ENCODE measurements at regions not wholly inside any gene's neighbourhood (a gene's known extent, or its start where the extent isn't known, plus 50 kb on each side); places are given as distances from the start of the nearest gene placed in this dataset.

DNA sequence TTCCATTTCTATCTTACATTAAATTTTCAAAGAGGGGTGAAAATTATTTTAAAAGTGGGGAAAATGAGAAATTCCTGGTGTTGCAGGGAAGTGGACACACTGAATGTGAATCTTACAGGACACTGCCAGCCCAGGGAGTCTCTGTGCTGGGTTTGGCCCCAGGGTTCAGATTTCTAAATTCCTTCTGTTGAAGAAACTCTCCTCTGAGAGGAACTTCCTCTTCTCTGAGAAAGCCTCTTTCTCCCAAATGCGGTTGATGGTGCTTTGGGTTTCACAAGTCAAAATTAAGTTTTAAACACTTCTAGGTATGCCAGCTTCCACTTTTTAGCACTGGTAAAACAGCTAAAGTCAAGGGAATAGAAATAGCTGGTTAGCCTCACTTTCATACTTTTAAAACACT, 317.9 kb upstream of the ITGA1 start:
- TF ChIP-seq, protein P1, sequence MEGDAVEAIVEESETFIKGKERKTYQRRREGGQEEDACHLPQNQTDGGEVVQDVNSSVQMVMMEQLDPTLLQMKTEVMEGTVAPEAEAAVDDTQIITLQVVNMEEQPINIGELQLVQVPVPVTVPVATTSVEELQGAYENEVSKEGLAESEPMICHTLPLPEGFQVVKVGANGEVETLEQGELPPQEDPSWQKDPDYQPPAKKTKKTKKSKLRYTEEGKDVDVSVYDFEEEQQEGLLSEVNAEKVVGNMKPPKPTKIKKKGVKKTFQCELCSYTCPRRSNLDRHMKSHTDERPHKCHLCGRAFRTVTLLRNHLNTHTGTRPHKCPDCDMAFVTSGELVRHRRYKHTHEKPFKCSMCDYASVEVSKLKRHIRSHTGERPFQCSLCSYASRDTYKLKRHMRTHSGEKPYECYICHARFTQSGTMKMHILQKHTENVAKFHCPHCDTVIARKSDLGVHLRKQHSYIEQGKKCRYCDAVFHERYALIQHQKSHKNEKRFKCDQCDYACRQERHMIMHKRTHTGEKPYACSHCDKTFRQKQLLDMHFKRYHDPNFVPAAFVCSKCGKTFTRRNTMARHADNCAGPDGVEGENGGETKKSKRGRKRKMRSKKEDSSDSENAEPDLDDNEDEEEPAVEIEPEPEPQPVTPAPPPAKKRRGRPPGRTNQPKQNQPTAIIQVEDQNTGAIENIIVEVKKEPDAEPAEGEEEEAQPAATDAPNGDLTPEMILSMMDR (conservative IDR thresholded peaks at IDR 0.05): no peak
- no peak overlapping the region for H3K27ac Mint-ChIP-seq
- no peaks in the 10 kb centered on the region for H3K9me3 Mint-ChIP-seq
- no peaks in the 10 kb centered on the region for H3K4me1 ChIP-seq (ENCODE audit: control insufficient read depth, insufficient read depth, low read length)
- H3K27ac ChIP-seq (ENCODE audit: low read depth, low read length): no peak overlapping the region
- no peaks in the 10 kb centered on the region for H3K36me3 ChIP-seq (ENCODE audit: control insufficient read depth, insufficient read depth, low read length)
- H3K36me3 Mint-ChIP-seq (ENCODE audit: low read depth): no peaks in the 10 kb centered on the region
- no peaks in the 10 kb centered on the region for H3K27me3 Mint-ChIP-seq (ENCODE audit: insufficient read depth)
- no peaks in the 10 kb centered on the region for H3K27me3 ChIP-seq (ENCODE audit: control insufficient read depth, insufficient read depth, low read length, poor library complexity, severe bottlenecking)
- 90% methylated on average over 1 of the region's 1 CpG; no CpG with 5 or more reads in 1 of the 2 experiments for WGBS, 2 experiments (ENCODE audit: insufficient coverage in 1 of 2, insufficient read length in 1 of 2)
- no peaks in the 10 kb centered on the region for H3K9me3 ChIP-seq (ENCODE audit: control insufficient read depth, low read length)
- no peak overlapping the region for H3K4me3 Mint-ChIP-seq
- no peak overlapping the region for H3K9ac ChIP-seq (ENCODE audit: extremely low read depth, low read length, poor library complexity, severe bottlenecking)
- no peaks in the 10 kb centered on the region for H3K4me1 Mint-ChIP-seq
- no peak overlapping the region for H3K4me3 ChIP-seq (ENCODE audit: low read length)
- DNase-seq: no peak

DNA sequence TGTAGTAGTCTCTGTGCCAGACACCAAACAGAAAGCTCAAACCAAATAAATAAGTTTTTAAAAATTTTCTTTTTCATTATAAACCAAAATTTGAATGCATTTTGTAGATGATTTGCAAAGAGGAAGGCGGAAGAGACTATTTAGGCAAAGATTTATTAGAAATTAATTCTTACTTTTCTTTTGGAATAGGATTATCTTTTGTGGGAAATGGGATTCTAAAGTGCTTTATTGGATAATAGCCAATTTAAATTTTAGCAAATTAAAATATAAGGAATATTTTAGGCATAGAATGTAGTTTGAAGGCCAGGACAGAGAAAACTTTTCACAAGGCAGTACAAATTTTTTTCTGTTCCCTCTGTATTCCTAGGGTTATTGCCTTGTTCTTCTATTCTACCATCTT, 311.4 kb upstream of the ITGA1 start:
- TF ChIP-seq, protein P1 (conservative IDR thresholded peaks at IDR 0.05): no peak
- Mint-ChIP-seq H3K4me3 (no peak overlapping the region), H3K9me3 (no peaks in the 10 kb centered on the region), H3K4me1 (no peaks in the 10 kb centered on the region), H3K27me3 (ENCODE audit: insufficient read depth) (no peaks in the 10 kb centered on the region), H3K36me3 (ENCODE audit: low read depth) (no peaks in the 10 kb centered on the region), H3K27ac (no peak overlapping the region)
- Histone ChIP-seq H3K9me3 (ENCODE audit: control insufficient read depth, low read length) (no peaks in the 10 kb centered on the region), H3K4me3 (ENCODE audit: low read length) (no peak overlapping the region), H3K9ac (ENCODE audit: extremely low read depth, low read length, poor library complexity, severe bottlenecking) (no peak overlapping the region), H3K4me1 (ENCODE audit: control insufficient read depth, insufficient read depth, low read length) (no peaks in the 10 kb centered on the region), H3K27me3 (ENCODE audit: control insufficient read depth, insufficient read depth, low read length, poor library complexity, severe bottlenecking) (no peaks in the 10 kb centered on the region), H3K36me3 (ENCODE audit: control insufficient read depth, insufficient read depth, low read length) (no peaks in the 10 kb centered on the region), H3K27ac (ENCODE audit: low read depth, low read length) (no peak overlapping the region)
- no peak for DNase-seq
- 81% methylated on average over 1 of the region's 1 CpG; no CpG with 5 or more reads in 1 of the 2 experiments for WGBS, 2 experiments (ENCODE audit: insufficient coverage in 1 of 2, insufficient read length in 1 of 2)

DNA sequence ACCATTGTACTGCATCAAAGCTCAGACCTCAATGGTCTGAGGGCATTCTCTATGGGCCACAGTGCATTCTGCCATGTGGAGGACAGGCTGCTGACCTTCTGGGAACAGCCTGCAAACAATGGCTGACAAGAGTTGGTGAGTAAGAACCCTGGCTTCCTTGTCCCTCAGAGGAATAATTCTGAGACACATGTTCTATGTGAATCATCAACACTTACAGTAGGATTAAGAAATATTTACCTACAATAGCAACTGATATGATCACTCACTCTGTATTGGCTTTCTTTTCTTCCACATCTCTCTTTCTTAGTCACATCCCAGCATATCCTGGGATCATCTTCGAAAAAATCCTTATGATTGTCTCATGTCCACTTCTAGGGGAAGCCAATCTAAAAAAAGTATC, 306.5 kb upstream of the ITGA1 start:
- Mint-ChIP-seq H3K36me3 (ENCODE audit: low read depth) (no peaks in the 10 kb centered on the region), H3K9me3 (no peaks in the 10 kb centered on the region), H3K4me3 (no peak overlapping the region), H3K27ac (no peak overlapping the region), H3K27me3 (ENCODE audit: insufficient read depth) (no peaks in the 10 kb centered on the region), H3K4me1 (no peaks in the 10 kb centered on the region)
- Histone ChIP-seq H3K4me3 (ENCODE audit: low read length) (no peak overlapping the region), H3K27me3 (ENCODE audit: control insufficient read depth, insufficient read depth, low read length, poor library complexity, severe bottlenecking) (no peaks in the 10 kb centered on the region), H3K9ac (ENCODE audit: extremely low read depth, low read length, poor library complexity, severe bottlenecking) (no peak overlapping the region), H3K9me3 (ENCODE audit: control insufficient read depth, low read length) (no peaks in the 10 kb centered on the region), H3K36me3 (ENCODE audit: control insufficient read depth, insufficient read depth, low read length) (no peaks in the 10 kb centered on the region), H3K27ac (ENCODE audit: low read depth, low read length) (no peak overlapping the region), H3K4me1 (ENCODE audit: control insufficient read depth, insufficient read depth, low read length) (no peaks in the 10 kb centered on the region)
- 100% methylated on average over 1 of the region's 1 CpG; no CpG with 5 or more reads in 1 of the 2 experiments for WGBS, 2 experiments (ENCODE audit: insufficient coverage in 1 of 2, insufficient read length in 1 of 2)
- TF ChIP-seq, protein P1 (conservative IDR thresholded peaks at IDR 0.05): no peak
- DNase-seq: no peak
